Fibroblast of skin of back (primary cell): ENCODE measurements at regions not wholly inside any gene's neighbourhood (a gene's known extent, or its start where the extent isn't known, plus 50 kb on each side); places are given as distances from the start of the nearest gene placed in this dataset.

Experiments
- DNase-seq: peaks from one replicate; pipeline ENCODE4 v3.0.0-alpha.2; 2013

DNA sequence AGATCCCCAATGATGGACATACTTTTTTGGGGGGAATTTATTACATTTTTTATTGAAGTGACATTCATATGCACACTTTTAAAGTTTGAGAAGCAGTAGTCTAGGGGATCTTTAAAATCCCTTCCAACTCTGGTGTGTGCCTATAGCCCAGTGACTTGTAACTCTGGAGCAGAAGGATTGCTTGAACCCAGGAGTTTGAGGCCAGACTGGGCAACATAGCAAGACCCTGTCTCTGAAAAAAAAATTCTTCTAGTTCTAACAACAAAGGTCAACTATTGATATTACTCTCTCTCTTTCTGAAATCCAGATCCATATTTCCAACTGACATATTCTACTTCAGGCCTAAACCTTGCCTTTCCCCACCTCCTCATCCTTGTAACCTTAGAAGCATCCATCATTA is 148.2 kb upstream of the SPRY4 start:
- DNase-seq = no peak

DNA sequence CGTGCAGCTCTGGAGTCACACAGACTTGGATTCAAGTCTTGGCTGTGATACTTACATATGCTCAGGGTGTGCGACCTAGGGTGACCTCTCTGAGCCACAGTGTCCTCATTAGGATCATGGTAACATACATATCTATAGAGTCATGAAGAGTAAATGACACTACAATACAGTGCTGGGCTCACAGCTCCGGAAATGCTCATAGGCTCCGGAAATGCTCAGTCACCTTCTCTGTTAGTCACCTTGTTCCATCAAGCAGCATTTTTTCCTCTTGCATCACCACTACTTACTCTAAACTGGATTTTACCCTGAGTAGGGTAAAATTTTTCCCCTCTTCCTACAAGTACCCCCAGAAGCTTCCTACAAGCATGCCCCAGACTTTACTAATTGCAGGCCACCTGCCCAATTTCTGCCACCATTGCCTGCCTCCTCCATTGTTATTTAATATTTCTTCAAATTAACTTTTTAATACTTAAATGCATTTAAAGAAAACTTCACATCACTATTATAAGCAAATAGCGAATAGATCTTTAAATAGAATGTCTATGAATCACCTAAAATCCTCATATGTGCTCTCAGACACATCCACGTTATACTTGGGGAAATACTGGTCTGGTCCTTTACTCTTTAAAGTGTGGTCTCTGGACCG is 147.6 kb upstream of the SPRY4 start:
- DNase-seq = peak; percentile 88

DNA sequence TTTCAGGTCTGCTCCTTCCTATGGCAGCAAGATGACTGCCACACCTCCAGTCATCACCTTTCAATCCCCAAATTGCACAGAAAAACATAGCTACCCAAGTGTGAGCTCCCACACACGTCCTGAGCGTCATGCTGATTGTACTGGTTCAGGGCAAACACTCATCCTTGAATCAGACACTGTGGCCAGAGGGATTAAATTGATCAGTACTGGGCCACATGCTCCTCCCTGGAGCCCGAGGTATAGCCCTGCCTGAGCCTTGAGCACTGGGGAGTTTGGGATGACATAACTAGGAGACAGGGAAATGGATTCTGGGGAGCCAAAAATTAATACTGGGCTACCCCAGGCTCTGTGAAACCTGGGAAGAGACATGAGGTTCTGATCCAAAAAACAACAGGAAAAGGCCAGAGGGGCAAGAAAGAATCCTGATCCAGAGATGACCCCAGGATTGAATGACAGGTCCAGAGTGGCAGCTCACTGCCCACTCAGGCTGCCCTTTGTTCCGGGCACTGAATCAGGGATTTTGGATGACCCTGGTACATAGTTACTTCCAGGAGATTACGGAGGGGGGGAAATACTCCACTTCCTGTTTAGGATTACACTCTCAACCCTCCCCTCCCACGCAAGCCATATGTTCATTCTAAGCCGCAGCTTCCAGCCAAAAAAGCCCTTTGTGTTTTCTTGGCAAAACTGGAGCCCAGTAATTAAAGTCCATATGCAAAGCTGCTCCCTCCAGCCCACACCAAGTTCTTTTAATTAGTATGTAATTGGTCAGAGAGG is 141.6 kb upstream of the SPRY4 start:
- DNase-seq = peak; percentile 17

DNA sequence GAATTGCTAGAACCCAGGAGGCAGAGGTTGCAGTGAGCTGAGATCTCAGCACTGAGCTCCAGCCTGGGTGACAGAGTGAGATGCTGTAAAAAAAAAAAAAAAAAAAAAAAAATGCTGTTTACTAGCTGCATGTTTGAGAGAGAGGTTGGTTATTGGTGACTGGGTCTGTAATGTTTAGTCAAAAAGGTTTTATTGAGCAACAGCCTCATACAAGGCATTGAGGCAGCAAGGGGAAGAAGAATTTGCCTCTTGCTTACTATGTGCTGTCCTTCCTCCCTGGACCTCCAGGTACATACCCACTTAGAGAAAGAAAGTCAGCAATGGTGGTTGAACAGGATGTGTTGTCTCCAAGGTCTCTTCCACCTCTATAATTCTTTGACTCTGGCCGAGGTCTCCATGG is 140.7 kb upstream of the SPRY4 start:
- DNase-seq = no peak

DNA sequence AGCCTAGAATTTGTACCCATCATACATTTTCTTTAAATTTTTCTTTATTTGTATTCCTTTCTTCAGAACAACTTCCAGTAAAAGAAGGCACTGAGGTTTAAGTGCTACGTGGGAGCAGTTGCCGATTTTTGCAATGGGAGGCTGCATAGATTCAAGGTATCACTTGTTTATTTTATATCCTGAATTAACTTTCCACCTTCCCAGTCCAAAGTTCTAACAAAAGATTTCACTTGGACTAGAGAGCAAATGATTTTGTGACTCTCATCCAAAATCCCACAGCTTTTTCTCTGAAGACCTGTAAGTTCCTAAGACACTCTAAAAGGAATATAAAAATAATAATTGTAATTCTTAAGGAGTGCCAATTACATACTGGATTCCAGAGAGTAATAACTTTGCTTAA is 139.1 kb upstream of the SPRY4 start:
- no peak for DNase-seq

DNA sequence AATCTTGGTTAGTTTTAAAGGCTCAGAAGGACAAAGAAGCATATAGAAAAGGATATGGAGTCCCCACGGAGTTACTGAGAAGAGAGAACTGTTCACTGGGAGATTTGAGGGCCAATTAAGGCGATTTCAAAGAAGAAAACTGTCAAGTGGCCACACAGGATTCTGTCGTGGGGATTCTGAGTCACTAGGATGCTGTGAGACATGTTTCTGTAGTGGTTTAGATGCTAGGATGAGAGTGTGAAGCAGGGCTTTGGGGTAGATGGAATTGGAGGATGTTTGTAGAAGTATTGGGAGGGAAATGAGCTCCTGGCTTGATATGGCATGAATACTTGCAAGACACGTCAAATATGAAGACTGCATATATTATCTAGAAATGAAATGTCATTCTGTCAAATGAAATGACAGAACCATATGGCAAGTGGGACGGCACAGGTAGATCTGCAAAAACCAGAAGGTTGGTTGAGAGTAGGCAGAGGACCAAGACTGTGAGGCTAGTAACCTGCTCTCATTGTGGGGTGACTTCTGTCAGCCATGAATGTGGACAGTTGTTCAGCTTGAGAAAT is 136.3 kb upstream of the SPRY4 start:
- no peak for DNase-seq

DNA sequence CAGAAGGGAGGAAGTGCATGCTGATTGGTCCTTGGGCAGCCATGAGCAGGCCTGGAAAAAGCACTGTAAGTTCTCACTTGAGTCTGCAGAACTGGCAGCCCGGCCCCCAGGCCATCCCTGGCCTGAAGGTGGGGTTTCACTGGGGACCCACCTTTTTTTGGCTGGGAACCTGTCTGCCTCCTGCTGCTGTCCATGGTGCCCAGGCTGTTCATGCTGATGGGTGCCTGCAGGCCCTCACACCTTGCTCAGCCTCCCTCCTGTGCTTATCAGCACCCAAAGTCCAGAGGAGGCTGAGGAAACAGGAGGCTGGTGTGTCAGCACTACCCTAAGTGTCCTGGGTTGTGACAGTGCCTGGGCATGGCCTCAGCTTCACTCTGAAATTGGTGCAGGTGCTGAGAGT is 134.4 kb upstream of the SPRY4 start:
- no peak for DNase-seq

DNA sequence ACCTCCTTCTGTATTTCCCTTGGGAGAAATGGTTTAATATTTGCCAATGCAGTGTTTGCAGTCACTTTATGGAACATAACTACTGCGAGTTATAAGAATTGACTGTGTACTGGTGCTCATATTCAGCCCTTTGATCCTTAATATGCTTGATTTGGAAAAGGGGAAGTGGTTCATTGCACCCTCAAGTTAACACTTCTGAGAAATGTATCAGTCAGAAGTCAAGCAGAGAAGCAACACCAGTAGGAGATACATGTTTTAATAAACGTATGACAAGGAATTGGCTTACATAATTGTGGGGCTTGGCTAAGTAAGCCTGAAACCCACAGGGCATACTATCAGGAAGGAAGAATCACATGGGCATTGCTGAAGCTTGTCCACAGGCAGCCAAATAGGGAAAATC is 131.0 kb upstream of the SPRY4 start:
- no peak for DNase-seq

DNA sequence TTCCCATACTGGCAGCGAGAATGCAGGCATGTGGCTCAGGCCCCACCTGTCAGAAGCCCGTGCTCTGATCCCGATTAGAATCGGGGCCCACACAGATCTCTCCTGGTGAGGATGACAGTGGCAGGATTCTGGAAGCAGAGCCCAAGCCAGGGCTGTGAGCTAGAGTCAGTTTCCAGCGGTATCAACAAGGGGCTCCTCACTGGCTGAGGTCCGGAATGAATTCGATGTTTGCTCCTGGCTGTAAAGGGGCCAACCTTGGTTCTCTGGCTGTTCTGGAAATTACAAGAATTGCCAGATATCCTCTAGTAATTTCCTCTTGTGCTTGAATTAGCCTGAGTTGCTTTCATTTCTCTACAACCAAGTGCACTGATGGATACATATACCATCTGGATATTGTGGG is 129.1 kb upstream of the SPRY4 start:
- DNase-seq = no peak

DNA sequence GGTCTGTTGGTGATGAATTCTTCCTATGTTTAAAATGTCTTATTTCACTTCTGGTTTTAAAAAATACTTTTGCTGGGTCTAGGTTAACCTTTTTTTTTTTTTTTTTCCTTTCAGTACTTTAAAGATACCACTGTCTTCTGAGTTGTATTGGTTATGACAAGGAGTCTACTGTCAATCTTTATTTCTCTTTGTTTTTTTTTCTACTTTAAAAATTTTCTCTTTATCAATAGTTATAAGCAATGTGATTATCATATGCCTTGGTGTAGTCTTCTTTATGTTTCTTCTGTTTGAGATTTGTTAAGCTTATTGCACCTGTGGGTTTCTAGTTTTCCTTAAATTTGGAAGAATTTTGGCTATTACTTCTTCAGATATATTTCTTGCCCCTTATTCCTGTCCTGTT is 125.6 kb upstream of the SPRY4 start:
- no peak for DNase-seq

DNA sequence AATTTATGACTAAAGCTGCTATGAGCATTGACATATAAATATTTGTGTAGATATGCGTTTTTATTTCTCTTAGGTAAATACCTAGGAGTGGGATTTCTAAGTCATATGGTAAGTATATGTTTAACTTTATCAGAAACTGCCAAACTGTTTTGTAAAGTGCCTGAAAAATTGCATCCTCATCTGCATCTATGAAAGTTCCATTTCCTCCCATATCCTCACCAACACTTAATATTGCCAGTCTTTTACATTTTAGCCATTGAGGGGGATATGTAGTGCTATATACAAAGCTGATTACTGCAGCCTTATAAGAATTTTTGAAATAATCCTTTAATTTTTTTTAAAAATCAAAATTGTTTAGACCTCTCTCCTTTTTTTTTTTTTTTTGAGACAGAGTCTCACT is 123.1 kb upstream of the SPRY4 start:
- DNase-seq = no peak

DNA sequence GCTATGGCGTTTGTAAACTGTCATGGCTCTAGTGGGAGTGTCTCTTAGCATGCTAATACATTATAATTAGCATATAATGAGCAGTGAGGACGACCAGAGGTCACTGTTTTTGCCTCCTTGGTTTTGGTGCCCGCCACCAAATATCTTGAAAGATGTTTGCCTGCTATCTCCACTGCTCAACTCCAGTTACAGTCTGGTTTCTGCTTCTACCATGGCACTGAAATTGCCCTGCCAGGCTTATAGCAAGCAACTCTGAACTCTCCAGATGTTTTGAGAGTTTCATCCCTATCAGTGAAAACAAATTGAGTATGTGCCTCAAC is 122.1 kb upstream of the SPRY4 start:
- no peak for DNase-seq

DNA sequence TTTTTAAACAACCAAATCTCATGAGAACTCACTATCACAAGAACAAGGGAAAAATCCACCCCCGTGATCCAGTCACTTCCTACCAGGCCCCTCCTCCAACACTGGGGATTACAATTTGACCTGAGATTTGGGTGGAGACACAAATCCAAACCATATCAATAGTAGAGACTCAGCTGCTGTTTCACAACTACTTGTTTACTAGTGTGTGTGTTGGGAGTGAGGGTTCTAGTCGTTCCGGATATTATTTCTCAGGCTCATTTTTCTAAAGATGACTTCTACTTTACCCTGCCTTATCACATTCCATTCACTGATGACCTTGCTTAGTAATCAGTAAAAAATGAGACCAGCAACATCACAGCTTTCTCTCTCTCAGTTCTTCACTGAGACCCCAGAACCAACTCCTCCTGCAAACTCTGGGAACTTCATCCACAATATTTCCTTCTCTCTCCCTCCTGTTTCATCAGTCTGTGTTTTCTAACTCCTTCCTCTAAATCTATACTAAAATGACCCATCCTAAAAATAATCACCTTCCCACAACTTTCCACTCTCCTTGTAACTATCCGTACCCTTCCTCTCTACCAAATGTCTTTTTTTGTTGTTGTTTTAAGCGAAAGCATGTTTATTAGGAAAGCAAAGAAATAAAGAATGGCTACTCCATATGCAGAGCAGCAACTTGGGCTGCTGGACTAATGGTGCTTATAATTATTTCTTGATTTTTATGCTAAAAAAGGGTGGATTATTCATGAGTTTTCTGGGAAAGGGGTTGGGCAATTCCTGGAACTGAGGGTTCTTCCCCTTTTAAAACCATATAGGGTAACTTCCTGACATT is 121.5 kb upstream of the SPRY4 start:
- peak; percentile 68 for DNase-seq

DNA sequence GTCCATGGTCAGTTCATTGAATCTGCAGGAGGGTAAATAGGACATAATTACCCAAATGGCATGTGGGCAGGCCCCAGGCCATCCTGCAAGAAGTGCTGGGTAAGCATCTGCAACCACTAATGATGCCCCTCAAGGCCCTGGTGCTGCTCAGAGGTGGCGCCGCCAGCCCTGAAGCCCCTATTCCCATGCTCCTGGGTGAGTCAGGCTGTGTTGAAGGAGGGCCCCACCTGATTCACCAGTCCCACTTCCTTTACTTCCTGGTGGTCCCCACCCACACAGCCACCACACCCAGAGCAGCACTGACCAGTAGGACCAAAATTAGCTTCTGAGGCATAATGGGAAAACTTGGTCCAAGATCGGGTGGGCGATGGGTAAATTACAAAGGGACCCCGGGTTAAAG is 120.4 kb upstream of the SPRY4 start:
- DNase-seq = peak; percentile 24

DNA sequence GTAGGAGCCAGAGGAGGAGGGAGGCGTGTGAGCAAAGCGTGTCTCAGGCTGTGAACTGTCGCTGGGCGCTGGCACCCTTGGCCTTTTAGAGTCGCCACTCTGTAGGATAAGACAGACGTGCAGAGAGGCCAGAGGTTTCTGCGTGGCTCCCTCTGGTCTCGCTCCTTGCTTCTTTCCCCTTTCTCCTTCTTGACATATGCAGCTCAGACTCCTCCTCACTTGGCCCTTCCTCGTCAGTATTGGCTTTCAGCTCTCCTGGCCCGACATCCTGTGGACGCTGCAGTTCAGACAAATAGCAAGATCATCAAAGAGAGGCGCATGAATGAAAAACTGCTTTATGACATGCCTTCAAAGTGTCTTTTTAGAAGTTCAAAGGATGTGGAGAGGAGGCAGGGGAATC is 116.8 kb upstream of the SPRY4 start:
- peak; percentile 21 for DNase-seq

DNA sequence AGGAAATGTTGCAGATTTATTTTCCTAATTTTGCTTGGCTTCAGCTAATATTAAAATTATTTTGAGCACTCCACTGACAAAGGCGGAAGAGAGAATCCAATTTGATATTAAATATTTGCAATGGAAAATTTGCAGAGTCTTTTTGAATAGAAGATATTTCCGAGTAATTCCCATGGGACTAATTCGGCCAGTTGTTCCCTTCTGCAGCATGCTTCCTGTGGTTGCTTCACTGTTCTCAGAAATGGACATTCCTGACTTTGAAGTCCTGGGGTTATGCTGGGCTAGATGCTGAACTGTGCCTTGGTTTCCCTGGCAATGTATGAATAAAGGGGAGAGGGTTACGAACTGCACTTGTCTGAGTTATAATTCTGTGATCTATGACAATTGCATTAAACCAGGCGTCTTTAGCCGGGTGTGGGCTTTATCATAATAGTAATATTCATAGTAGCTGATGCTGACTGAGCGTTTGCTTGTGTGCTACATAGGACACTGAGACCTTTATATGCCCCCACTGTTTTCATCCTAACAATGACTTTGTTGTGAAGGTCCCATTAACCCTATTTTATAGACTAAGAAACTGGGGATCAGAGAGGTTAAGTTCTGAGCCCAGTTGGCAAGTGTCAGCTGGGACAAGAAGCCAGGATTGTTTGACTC is 114.5 kb upstream of the SPRY4 start:
- peak; percentile 29 for DNase-seq

DNA sequence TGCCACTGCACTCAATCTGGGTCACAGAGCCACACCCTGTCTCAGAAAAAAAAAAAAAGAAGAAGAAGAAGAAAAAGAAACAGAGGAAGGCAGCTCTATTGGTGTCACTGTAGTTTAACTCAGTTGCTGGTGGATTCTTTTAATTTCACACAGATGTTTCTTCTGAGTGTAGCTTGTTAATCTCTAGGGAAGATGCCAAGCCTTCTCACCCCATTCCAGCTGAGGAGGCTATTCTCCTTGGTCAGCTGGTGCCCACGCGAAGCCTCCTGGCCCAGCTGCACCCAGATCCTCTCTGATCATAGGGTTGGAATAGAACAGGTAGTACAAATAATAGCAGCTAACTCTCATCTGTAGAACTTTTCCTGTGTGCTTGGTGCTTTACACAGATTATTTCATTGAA is 113.8 kb upstream of the SPRY4 start:
- no peak for DNase-seq

DNA sequence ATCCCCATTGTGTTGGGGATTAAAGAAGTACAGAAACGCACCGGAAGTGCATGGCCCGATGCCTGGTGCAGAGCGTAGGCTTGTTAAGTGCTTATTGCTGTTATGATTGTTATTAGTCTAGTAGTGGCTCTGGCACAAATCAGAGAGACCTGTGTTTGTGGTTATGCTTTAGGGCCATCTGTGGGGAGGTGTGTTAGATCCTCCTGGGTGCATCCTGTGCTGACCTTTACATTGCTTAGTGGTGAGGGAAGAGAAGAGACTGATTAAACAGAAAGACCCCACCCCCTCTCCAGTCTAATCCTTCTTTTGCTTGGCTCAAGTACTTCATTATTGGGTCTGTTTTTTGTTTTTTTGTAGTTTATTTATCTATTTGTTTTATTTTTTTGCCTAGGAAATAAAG is 112.7 kb upstream of the SPRY4 start:
- no peak for DNase-seq

DNA sequence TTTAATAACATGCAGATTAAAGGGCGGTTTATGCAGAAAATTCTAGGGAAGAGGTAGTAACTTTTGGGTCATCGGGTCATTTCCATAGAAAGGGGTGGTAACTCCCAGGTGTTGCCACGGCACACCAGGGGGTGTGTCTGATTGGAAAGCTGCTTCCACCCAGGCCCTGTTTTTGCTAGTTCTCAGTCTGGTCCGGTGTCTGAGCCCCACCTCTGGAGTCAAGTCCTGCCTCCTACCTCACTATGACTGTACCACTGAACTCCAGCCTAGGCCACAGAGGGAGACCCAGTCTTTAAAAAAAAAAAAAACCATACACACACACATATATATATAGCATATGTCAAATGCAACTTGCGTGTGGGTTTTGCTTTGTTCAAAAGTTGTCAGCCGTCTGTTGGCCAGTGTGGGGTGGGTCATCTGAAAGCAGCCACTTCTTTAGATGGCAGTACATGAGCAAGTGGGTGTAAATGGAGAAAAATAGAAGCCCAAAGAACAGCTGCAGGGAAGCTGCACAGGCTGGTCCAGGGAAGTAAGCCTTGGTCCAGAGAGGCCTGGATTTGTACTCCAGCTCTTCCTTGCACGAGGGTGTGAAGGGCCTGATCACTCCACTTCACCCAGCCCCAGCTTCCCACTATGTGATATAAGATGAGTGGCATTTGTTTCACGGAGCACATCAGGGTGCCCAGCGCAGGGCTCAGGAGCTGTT is 110.7 kb upstream of the SPRY4 start:
- no peak for DNase-seq

DNA sequence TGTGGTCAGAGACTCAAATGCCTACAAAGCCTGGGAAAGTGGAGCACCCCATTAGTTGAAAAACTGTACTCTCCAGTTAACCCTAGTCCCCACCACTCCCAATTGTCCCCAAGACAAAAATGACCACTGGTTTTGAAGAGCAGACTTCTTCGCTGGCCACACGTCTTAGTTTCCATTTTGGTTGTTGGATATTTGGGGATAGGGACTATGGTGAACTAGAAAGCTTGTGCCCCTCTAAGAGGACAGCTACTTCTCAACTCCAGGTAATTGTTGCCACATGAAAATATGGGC is 109.4 kb upstream of the SPRY4 start:
- no peak for DNase-seq

DNA sequence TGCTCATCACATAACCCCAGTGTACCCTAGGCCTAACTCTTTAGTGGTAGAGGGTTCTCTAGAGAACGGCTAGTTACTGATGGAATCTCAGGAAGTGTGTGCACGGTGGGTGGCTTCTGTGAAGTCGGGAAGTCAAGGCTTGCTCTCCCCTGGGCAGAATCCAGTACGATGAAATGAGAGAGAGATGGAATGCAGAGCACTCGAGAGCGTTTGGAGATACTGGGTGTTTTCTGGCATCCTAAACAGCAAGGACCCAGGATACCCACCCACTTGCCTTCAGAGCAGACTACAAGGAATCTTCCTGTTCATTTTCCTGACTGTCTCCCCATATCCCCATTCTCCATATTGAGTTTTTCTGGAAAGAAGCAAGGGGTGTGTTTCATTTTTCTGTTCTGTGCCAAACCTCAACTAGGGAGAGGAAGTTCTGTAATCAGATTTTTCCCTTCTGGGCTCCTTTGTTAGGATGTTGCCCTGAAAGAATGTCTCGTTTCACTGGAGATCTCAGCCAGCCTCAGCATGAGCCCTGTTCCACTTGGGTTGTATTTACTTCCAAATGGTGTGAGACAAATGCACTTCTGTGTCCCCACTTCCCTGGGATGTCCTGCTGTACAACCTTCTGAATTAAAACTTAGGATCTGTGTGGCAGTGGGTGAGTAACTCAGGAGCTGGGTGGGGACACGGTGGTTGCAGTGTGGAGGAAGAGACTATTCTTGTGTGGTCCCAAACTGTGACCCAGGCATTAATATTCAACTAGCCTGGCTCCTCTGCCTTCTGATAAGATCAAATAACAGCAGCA is 108.9 kb upstream of the SPRY4 start:
- DNase-seq = peak; percentile 44

DNA sequence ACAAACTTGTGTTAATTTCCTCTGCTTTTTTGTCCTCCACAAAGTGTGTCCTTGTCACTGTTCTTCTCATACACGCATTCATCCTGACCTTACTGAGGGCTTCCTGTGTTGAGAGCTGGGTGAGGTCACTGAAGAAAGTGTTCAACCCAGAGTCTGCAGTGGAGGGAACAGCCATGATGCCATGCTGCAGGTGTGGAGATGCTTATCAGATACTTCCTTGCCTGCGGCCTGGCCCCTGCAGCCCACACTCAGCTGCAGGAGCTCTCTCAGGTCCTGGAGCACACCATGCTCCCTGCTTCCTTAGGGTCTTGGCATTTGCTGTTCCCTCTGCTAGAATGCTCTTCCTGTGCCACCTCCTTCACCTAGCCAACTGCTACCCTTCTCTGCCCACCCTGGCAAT is 108.1 kb upstream of the SPRY4 start:
- DNase-seq = no peak
